Left colon (tissue), 2 donors: ENCODE measurements at regions not wholly inside any gene's neighbourhood (a gene's known extent, or its start where the extent isn't known, plus 50 kb on each side); places are given as distances from the start of the nearest gene placed in this dataset.
"Not testable (repeated sequence)": the region's sequence is repeated elsewhere in the genome, so short reads cannot be mapped to it uniquely, and the experiment has no call there.

Experiments
- ATAC-seq: fragments of 200-7000 bp; cut with Tn5 transposase; one replicate; pipeline ENCODE4 v1.9.1; 2020; ENCODE audit warnings: mild to moderate bottlenecking, moderate library complexity
- DNase-seq, 2 donors: peaks; one replicate each; pipeline ENCODE4 v3.0.0-alpha.2; 2020
- intact Hi-C, 2 donors: fragments of 100-400 bp; cut with DNase I in 1 of 2; cut with micrococcal nuclease in 1 of 2; formaldehyde crosslinking; loops; one replicate each; pipeline versions ENCODE4 v1.11.2 to v1.14.0; 2022; cut with DNase I, micrococcal nuclease
- donor health status: DM: no; HTN: no; CAD: no.
- donor health status: DM: yes; HTN: yes; CAD: no.

DNA sequence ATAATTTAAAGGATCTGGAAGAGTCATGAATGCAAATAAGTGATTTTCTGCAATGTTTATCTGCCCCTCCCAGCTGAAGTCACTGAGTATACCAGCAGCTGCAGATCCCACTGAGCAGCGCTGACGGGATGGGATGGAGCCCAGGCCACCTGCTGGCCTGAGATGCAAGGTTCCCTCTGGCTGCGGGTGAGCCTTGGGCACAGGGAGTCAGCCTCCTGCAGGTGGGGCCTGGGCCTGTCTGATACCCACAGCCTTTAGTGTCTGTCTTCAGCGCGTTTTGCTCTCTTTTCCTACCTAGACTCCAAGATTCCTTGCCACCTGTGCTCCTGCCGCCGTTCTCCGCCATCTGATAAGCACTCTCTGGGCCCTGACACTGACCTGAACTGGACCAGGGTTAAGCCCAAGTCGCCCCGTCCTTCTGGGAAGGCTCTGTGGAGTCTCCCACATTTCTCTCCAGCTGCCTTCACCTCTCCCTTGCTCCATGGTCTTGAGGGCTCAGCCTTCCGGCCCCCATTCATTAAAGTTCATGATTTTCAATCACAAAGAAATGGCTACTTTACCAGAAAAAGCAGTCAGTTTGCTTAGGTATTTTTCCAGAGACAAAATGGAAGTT is 223.1 kb upstream of the FAT1 start:
- ATAC-seq: peak; percentile 91
- intact Hi-C loops: no loop called here
- DNase-seq: peak; percentile 78 to 83

DNA sequence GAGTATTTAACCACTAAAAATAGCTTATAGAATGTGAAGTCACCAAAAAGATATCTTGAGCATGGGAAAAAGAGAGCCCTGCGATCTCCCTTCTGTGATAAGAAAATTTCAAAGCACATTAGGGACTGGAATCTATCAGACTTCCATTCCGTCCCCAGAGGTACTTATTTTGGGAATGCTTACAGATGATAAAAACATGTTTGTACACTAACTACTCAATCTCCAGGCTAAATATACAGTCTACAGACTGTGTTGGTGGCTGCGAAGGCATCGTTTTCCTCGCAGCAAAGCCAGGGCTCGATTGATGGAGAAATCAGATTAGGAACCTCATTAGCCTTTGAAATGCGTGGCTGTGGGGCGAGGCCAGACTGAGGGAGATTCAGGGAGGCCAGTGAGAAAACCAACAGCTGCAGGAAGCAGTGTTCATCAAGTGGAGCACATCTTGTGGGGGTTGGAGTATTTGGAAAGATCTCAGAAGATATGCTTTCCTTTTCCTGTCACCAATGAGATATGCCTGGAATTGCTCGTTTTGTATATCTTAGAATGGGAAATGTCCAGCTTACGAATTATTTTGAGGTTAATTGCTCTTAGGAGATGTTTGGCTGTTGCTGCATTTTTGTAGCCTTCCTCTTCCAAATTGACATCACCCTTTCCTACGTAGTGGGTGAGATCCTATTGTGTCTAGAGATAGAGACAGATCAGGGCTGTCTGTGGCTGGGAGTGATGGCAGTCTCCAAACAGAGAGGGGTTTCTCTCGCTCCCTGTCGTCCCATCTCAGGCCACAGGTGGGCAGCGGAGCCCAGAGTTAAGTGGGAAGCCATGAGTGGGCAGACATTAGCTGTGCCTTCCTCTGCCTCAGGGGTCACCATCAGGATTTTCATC is 224.9 kb upstream of the FAT1 start:
- intact Hi-C loops: no loop called here
- DNase-seq (no peak), ATAC-seq (no peak)

DNA sequence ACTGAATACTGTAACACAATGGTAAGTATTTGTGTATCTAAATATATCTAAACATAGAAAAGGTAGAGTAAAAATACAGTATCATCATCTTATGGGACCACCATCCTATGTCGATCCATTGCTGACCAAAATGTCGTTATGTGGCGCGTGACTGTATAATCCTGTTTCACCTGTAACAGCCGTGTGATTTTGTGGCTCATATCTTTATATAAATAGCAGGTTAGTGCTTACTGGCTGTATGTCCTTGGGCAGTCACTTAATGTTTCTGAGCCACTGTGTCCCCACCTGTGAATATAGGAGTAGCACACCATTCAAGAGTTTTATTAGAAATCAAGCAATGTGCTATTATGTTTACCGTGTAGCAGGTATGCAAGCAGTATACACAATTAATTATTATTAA is 226.2 kb upstream of the FAT1 start:
- ATAC-seq (no peak), DNase-seq (no peak)
- intact Hi-C loops: no loop called here

DNA sequence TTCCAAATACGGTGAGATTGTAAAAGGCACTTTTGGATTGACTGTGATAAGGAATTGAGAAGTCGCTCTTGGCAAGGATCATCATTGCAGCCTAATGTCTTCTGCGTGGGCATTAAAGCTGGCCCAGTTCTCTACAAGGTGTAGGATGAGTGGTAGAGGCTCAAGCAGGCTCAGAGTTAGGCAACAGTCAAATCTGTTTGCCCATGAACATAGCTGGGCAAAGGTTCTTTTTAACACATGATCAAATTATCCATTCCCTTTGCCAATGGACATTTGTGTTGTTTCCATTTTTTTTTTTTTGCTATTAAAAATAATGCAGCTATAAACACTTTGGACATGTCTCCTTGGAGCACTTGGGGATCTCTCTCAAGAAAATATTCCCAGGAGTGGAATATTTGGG is 229.1 kb upstream of the FAT1 start:
- DNase-seq (no peak), ATAC-seq (no peak)
- intact Hi-C loops: no loop called here

DNA sequence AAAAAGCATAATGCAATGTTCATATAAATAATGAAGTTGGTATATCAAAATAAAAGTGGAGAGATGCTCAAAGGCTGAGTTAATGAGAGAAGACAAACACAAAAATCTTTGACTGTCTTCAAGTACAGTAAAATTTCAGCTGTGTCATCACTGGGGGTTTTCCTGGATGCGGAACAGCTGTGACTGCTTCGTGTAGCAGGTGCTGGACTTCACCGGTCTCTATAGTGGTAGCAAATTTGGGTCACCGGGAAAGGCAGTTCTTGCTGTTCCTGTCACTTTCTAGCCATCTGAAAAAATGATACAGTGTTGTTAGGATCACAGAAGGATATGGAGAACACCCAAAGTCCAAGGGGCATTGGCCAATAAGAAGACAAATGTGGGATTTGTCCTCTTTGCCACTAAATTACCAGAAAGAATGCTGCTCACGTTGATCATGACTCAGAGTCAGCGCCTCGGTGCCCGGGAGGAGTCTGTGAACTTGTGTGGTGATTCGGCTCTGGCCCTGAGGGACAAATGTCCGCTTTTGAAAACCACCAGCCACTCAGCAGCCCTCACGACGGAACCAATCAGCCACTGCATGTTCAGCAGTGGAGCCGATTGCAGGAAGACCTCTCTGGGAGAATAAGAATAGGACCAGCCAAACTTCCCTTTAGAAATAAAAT is 230.1 kb upstream of the FAT1 start:
- no peak for ATAC-seq
- DNase-seq: no peak
- intact Hi-C loops: no loop called here

DNA sequence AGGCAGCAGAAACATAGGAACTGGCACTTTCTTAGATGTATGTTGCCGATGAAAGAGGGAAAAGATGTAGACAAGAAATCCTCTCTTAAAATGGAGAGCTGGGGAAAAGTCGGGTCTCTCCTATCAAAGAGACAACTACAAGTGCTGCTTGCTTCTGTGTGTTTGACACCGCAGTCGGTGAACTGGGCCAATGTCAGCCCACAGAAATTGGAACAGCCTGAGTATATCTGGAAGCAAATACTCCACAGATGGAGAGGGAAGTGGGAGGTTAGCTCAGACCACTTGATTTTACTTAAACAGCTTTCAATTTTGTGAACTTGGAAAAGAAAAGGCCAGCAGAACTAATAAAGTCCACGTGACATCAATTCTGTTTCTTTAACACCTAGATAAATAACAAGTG is 230.9 kb upstream of the FAT1 start:
- ATAC-seq (no peak), DNase-seq (no peak)
- intact Hi-C loops: no loop called here

DNA sequence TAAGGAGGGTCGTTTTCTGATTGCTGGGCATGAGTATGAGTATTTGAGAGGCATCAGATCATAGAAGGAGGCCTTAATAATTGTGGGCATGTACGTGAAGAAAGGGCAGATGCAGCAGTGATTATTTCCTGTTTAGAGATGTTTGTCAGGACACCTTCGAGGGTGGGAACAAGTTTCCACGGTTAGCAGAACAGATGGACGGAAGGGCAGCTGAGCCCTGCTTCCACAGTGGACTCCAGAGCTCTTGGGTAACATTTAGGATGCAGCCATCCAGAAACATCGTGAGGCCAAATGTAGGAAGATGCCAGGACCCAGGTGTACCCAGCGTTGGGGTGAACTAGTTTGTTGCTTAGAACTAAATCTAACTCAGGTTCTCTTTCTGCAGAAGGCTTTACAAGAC is 231.3 kb upstream of the FAT1 start:
- DNase-seq: no peak
- ATAC-seq: no peak
- intact Hi-C loops: no loop called here

DNA sequence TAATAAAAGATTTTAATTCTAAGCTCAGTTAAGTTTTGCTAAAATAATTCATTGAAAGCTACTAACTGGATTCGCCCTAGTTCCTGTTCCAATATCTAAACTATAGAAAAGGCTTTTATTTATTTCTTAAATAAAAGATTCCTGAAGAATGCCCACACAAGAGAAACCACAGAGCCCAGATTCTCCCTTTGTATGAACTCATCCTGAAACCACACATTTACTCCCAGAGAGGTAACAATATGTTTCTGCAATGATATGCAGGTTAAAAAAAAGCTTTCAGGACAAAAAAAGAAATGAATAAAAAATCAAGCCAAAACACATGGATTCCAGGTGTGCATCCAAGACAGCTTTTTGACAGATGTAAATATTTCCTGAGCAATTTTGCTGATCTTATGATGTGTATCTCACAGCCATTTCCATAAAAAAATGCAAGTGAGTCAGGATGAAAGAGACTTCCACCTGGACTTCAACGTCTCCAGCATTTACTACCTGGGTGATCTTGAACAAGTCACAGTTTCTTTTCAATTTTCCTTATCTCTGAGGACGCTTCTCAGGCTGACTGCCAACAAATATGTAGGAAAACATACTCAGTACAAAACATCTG is 234.4 kb upstream of the FAT1 start:
- intact Hi-C loops: no loop called here
- no peak for DNase-seq
- no peak for ATAC-seq

DNA sequence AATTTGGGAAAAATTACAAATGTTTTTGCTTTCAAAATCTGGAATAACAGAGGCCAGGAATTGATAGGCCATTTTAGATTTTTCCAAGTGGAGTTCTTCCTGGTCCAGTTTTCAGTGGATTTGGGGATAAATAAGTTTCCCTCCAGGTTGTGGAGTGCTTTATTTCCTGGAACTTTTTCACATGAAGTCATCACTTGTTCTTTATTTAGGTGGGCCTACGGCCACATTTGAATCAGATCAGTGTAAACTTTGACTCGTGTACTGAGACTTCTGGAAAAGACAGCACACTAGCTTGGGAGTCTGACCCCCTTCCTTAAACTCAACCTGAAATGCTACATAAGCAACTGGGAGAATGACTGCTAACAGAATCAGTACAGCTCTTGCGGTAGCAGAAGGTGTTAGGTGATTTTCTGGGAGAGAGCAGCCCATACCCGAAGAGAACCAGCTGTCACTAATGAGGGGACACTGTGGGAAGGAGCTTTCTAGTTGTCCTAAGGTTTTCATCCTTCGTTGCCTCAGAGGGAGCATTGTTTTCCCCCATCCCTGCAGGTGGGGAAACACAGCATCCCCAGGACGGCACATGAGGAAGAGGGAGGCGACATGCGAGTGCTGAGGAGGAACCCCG is 235.2 kb upstream of the FAT1 start:
- intact Hi-C loops: no loop called here
- DNase-seq (no peak), ATAC-seq (no peak)

DNA sequence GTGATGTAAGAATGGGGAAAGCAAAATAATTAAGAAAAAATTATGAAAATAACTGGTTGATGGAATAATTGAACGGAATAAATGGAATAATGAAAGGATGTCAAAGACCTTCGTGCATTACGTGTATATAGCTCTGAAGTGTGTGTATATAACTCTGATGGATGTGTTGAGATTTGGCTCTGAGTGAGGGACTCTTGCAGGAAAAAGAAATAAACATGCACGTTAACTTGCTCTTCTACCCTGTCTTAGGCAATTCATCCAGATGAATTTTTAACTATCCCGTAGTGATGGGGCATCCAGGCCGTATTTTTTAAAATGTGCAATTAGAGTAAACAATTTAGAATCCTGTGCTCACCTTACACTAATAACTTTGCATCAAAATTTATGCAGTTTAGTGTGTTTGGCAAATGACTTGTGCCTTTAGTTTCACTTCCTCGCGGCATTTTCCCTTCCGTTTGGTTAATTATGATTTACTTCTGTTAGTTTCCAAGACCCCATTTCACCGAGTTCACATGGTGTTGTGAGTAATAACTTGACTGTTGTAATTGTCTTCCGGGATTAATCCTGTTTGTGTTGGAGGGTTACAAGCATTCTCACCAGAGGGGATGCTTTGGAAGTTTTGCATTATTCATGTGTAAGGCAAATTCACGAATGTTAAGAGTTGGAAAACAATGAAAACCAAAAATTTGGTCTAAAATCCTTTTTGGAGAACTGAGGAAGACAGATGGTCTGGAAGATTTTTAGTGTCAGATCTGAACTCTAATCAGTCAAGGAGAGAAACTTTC is 256.5 kb upstream of the FAT1 start:
- intact Hi-C loops: no loop called here
- no peak for DNase-seq
- no peak for ATAC-seq

DNA sequence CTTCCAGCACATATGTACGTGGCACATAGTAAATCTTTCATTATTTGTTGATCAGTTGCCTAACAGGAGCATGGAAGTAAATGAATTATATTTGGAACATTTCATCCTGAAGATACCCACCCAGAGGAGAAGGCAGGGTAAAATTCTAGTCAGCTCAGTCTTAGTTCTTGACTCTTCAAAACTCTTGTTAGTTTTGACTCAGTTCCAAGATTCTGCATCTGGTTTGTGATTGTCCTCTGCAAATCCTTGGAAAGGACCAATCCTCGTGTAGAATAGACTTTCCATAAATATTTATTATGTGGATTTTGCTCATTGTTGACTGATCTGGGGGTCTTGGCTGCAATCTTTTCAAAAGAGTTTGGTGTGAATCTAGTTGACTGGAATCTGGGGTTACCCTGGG is 257.5 kb upstream of the FAT1 start:
- ATAC-seq (no peak), DNase-seq (no peak)
- intact Hi-C loops: no loop called here

DNA sequence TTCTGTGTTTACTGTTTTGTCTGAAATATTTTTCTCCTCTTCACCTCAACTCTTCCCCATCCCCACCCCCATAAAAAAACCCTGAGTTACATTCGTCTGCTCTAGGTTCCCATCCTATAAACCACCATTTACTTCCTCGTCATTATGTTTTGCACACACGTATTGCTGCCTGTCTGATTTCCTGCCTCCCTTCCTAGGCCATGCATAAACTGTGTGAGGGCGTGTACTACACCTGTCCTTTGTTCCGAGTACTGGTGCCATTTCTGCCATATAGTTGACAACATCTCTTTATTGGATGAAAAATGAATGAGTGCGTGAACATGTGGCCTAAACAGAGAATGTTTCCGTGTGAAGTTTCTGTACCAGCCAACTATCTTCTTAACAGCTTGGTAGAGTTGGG is 258.5 kb upstream of the FAT1 start:
- DNase-seq (no peak), ATAC-seq (peak; percentile 93)
- intact Hi-C loops: no loop called here

DNA sequence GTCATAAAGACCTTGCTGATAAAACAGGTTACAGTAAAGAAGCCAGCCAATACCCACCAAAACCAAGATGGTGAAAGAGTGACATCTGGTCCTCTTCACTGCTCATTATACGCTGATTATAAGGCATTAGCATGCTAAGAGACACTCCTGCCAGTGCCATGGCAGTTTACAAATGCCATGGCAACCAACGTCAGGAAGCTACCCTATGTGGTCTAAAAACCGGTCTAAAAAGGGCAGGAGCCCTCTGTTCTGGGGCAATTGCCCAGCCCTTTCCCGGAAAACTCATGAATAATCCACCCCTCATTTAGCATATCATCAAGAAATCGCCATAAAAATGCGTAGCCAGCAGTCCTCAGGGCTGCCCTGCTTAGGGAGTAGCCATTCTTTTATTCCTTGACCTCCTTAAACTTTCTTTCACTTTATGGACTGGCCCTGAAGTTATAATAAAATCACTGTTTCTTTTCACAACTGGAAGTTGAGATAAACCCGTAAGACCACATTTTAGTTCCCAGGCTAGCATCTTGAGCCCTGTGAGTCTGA is 260.5 kb upstream of the FAT1 start:
- no peak for ATAC-seq
- DNase-seq: no peak
- intact Hi-C loops: no loop called here

DNA sequence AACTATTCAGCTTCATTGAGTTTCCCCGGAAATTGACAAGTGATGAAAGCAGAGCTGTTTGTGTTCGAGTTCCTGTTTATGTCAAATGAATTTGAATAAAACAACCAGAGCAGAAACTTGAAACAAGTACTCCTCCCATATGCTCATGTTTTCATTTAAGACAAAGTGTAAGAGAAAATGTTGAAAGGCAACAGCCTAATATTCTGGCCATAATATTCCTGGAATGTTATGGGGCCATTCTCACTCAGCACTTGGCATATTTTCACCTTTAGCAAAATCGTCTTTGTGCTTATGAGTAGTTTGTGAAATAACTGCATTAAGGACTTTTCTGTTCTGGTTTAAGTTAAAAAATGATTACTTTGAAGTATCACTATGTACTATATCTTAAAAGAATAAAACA is 276.0 kb upstream of the FAT1 start:
- no peak for ATAC-seq

DNA sequence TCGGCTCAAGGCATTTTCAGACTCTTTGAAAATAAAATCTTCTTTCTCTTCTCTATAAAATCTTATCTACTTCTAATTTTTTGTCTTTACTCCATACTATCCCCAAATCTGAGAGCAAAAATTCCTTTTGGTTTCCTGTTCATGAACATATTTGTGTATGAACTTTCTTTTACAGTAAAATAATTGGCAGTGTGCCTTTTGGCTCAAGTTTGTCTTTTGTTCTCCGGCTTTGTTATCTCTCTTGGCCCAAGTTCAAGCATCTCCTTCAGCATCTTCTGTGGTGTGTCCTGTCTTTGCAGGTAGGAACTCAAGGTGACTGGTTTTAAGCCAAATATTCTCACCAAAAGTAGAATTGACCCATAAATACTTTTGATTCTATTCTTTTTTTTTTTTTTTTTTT is 276.6 kb upstream of the FAT1 start:
- no peak for ATAC-seq
- no peak for DNase-seq
- intact Hi-C loops: no loop called here

More for the DNA sequence above, 276.0 kb upstream of the FAT1 start:
- intact Hi-C loops: no loop called here
- DNase-seq: no peak

DNA sequence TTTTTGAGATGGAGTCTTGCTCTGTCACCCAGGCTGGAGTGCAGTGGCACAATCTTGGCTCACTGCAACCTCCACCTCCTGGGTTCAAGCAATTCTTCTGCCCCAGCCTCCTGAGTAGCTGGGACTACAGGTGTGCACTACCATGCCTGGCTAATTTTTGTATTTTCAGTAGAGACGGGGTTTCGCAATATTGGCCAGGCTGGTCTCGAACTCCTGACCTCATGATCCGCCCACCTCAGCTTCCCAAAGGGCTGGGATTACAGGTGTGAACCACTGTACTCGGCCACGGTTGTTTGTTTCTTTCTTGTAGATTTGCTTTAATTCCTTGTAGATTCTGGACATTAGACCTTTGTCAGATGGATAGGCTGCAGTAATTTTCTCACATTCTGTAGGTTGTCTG is 278.5 kb upstream of the FAT1 start:
- ATAC-seq, intact Hi-C loops, DNase-seq: not testable (repeated sequence)

DNA sequence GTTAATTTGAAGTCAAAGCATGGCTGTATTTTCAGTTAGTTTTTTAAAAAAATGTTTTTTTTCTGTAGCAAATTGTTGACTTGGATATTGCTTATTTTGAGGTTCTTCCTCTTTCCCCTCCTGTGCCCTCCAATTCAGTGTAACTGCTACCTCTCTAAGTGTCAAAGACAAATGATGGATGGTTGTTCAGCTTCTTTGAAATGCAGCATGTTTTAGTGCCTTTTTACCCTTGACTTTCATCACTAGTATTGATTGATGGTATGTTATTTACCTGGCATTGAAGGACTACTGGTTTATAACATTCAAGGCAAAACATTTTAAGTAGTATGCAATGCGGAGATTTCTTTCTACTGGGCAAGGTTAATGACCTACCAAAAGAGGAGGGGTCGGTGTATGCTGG is 281.0 kb upstream of the FAT1 start:
- DNase-seq (no peak), ATAC-seq (no peak)
- intact Hi-C loops: no loop called here

DNA sequence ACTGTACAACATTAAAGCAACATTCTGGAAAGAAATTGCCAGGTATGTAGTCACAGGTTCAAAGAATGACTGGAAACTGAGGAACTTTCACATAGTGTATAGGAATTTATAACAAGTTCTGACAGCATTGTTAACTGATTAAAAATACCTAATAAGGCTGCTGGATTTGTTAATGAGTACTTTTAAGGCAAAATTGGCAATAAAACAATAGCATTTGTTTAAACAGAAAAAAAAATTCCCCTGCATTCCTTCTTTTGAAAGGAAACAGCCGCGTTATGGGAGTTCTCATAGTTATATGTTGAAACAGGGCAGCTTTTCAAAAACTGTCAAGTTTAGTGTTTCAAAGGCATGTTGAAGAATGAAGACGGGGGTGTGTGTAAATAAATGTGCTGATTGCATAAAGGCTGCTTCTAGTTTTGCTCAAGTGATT is 282.5 kb upstream of the FAT1 start:
- DNase-seq (no peak), ATAC-seq (no peak)
- intact Hi-C loops: no loop called here
